Panc1 (cell line): ENCODE measurements at regions not wholly inside any gene's neighbourhood (a gene's known extent, or its start where the extent isn't known, plus 50 kb on each side); places are given as distances from the start of the nearest gene placed in this dataset.

Experiments
- ATAC-seq: fragments of 200-7000 bp; cut with Tn5 transposase; 2 replicates; pipeline ENCODE4 v1.9.1; 2020; ENCODE audit warnings: mild to moderate bottlenecking, moderate library complexity
- BruUV-seq: library from RNA; stranded (reverse); fragments of 400-500 nt; replicated peaks from 2 replicates; lab custom pipeline; 2021; lab: Mats Ljungman, UMichigan
- CTCF ChIA-PET: fragments of 300-600 bp; sonication (Branson Sonifier 250); formaldehyde crosslinking; loops from one replicate; lab custom pipeline; 2022; ENCODE audit warnings: antibody characterized with exemption; lab: Charles Lee
- POLR2A ChIA-PET: fragments of 300-600 bp; sonication (Branson Sonifier 250); formaldehyde crosslinking; loops from one replicate; lab custom pipeline; 2022; ENCODE audit warnings: antibody characterized with exemption; lab: Charles Lee
- DNase-seq: peaks from one replicate; pipeline ENCODE4 v3.0.0-alpha.2; 2010; ENCODE audit warnings: low read depth, low spot score
- H3K27ac ChIP-seq: 2 replicates; pipeline ENCODE4 v1.5.1; 2011; ENCODE audit warnings: mild to moderate bottlenecking, low read length, inconsistent platforms
- H3K27me3 ChIP-seq: fragments of 200-500 bp; sonication (Bioruptor generic); 2 replicates; pipeline ENCODE4 v1.6.0; 2014; ENCODE audit warnings: low read length, inconsistent platforms; ENCODE audit not compliant: control insufficient read depth, insufficient read depth
- H3K36me3 ChIP-seq: fragments of 200-500 bp; sonication (Bioruptor generic); 2 replicates; pipeline ENCODE4 v1.5.1; 2014; ENCODE audit warnings: inconsistent platforms, mild to moderate bottlenecking, low read length, moderate library complexity; ENCODE audit not compliant: control insufficient read depth, insufficient read depth
- H3K4me1 ChIP-seq: 2 replicates; pipeline ENCODE4 v1.5.1; 2011; ENCODE audit warnings: inconsistent platforms, mild to moderate bottlenecking, low read length, moderate library complexity; ENCODE audit not compliant: control insufficient read depth, insufficient read depth
- H3K4me3 ChIP-seq, 2 experiments: 2 replicates each; pipeline ENCODE4 v1.5.1; 2011 to 2012; ENCODE audit warnings: low read depth in 2 of 2, low read length in 2 of 2, mild to moderate bottlenecking in 2 of 2, inconsistent platforms in 1 of 2, moderate library complexity in 1 of 2
- H3K9me3 ChIP-seq: fragments of 200-500 bp; sonication (Bioruptor generic); 2 replicates; pipeline ENCODE4 v1.5.1; 2014; ENCODE audit warnings: low read depth, mild to moderate bottlenecking, inconsistent platforms, low read length, moderate library complexity; ENCODE audit not compliant: control insufficient read depth, insufficient read depth
- CTCF ChIP-seq: fragments of 450-650 bp; IDR thresholded peaks from 2 replicates; pipeline ENCODE4 v1.5.1; 2017; ENCODE audit warnings: mild to moderate bottlenecking
- POLR2AphosphoS5 ChIP-seq: IDR thresholded peaks from 2 replicates; pipeline ENCODE4 v1.6.1; 2012; ENCODE audit warnings: mild to moderate bottlenecking, low read depth, low read length, moderate library complexity
- SIN3A ChIP-seq: IDR thresholded peaks from 2 replicates; pipeline ENCODE4 v1.6.1; 2012; ENCODE audit warnings: low read depth, mild to moderate bottlenecking, low read length, moderate library complexity, borderline replicate concordance; ENCODE audit not compliant: insufficient read depth
- TCF7L2 ChIP-seq: IDR thresholded peaks from 2 replicates; pipeline ENCODE4 v1.6.1; 2011; ENCODE audit warnings: mild to moderate bottlenecking, low read depth, low read length, inconsistent platforms
- in situ Hi-C: cut with HindIII; loops from 2 replicates; pipeline ENCODE4 v1.10.0; 2016; ENCODE audit warnings: low sequenced_read_pairs, low pct_unique_long_range_greater_than_20kb
- intact Hi-C: fragments of 100-400 bp; cut with micrococcal nuclease; formaldehyde crosslinking; loops from one replicate; pipeline ENCODE4 v1.10.0; 2022; ENCODE audit not compliant: unreplicated experiment
- TF ChIP-seq, protein P1 (sequence below), 2 experiments: IDR thresholded peaks; 2 replicates each; pipeline ENCODE4 v1.6.1; 2011 to 2012; ENCODE audit warnings: low read depth in 2 of 2, control low read depth in 1 of 2, low read length in 1 of 2, mild to moderate bottlenecking in 1 of 2, moderate library complexity in 1 of 2; ENCODE audit not compliant: insufficient read depth in 1 of 2

- Histone ChIP-seq H3K27me3 (no peaks in the 10 kb centered on the region), H3K4me1 (no peaks in the 10 kb centered on the region), H3K36me3 (no peaks in the 10 kb centered on the region), H3K9me3 (no peaks in the 10 kb centered on the region), H3K4me3 (no peak overlapping the region), H3K27ac (no peak overlapping the region)
- POLR2A ChIA-PET = no interaction called here
- ATAC-seq = no peak
- CTCF ChIA-PET = interaction anchor here (0.6 to 1.0 kb wide), 4 partner anchors 16 to 73 kb away, joined by 4 to 9 read pairs (median 7); no protein-coding TSS in a partner anchor
- TF ChIP-seq, protein P1, sequence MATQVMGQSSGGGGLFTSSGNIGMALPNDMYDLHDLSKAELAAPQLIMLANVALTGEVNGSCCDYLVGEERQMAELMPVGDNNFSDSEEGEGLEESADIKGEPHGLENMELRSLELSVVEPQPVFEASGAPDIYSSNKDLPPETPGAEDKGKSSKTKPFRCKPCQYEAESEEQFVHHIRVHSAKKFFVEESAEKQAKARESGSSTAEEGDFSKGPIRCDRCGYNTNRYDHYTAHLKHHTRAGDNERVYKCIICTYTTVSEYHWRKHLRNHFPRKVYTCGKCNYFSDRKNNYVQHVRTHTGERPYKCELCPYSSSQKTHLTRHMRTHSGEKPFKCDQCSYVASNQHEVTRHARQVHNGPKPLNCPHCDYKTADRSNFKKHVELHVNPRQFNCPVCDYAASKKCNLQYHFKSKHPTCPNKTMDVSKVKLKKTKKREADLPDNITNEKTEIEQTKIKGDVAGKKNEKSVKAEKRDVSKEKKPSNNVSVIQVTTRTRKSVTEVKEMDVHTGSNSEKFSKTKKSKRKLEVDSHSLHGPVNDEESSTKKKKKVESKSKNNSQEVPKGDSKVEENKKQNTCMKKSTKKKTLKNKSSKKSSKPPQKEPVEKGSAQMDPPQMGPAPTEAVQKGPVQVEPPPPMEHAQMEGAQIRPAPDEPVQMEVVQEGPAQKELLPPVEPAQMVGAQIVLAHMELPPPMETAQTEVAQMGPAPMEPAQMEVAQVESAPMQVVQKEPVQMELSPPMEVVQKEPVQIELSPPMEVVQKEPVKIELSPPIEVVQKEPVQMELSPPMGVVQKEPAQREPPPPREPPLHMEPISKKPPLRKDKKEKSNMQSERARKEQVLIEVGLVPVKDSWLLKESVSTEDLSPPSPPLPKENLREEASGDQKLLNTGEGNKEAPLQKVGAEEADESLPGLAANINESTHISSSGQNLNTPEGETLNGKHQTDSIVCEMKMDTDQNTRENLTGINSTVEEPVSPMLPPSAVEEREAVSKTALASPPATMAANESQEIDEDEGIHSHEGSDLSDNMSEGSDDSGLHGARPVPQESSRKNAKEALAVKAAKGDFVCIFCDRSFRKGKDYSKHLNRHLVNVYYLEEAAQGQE (IDR thresholded peaks at IDR 0.05; ENCODE audit: insufficient read depth in 1 of 2, low read depth in 2 of 2, low read length in 1 of 2) = no peak
- no peak for TF ChIP-seq TCF7L2
- no peak for TF ChIP-seq CTCF
- no peak for TF ChIP-seq POLR2AphosphoS5
- TF ChIP-seq SIN3A = no peak
- in situ Hi-C loops = no loop called here
- intact Hi-C loops = no loop called here
- BruUV-seq = no TSS peak
- no peak for DNase-seq
Measured at GRCh38 chr3:15973940-15974339, 176.2 kb upstream of the ANKRD28 start.

GRCh38 chr3:15974647-15975046 lies 176.9 kb upstream of the ANKRD28 start:
- ATAC-seq (no peak), DNase-seq (no peak)
- Histone ChIP-seq H3K36me3 (no peaks in the 10 kb centered on the region), H3K27ac (no peak overlapping the region), H3K4me3 (no peak overlapping the region), H3K9me3 (no peaks in the 10 kb centered on the region), H3K27me3 (no peaks in the 10 kb centered on the region), H3K4me1 (no peaks in the 10 kb centered on the region)
- peak; percentile 39 for TF ChIP-seq CTCF
- TF ChIP-seq SIN3A = no peak
- ChIA-PET CTCF (interaction anchor here (0.6 to 1.0 kb wide), 5 partner anchors 17 to 273 kb away, joined by 4 to 9 read pairs (median 6); no protein-coding TSS in a partner anchor), POLR2A (no interaction called here)
- no TSS peak for BruUV-seq
- intact Hi-C loops = no loop called here
- in situ Hi-C loops = no loop called here

GRCh38 chr3:15976524-15976923 lies 178.7 kb upstream of the ANKRD28 start:
- POLR2A ChIA-PET = no interaction called here

More at GRCh38 chr3:15976524-15976923, 178.7 kb upstream of the ANKRD28 start:
- Histone ChIP-seq H3K27me3 (no peaks in the 10 kb centered on the region), H3K4me1 (no peaks in the 10 kb centered on the region), H3K36me3 (no peaks in the 10 kb centered on the region), H3K9me3 (no peaks in the 10 kb centered on the region), H3K27ac (no peak overlapping the region), H3K4me3 (no peak overlapping the region)
- TF ChIP-seq, protein P1 (IDR thresholded peaks at IDR 0.05; ENCODE audit: insufficient read depth in 1 of 2, low read depth in 2 of 2, low read length in 1 of 2) = no peak
- TF ChIP-seq SIN3A (no peak), CTCF (no peak), POLR2AphosphoS5 (no peak)
- in situ Hi-C loops = no loop called here
- intact Hi-C loops = no loop called here
- CTCF ChIA-PET = no interaction called here
- no peak for DNase-seq
- no TSS peak for BruUV-seq
- no peak for ATAC-seq
